Spinal cord (tissue), 9 donors: ENCODE measurements at regions not wholly inside any gene's neighbourhood (a gene's known extent, or its start where the extent isn't known, plus 50 kb on each side); places are given as distances from the start of the nearest gene placed in this dataset.

ENCODE experiments used
- DNase-seq, 6 donors: peaks; one replicate each; pipeline versions ENCODE4 v3.0.0 to v3.0.0-alpha.2; 2013 to 2015; ENCODE audit warnings: low spot score in 6 of 6, low read depth in 4 of 6
- H3K27ac ChIP-seq: one replicate; pipeline ENCODE4 v1.5.1; 2013; ENCODE audit warnings: low read depth, low read length, control low read depth
- H3K27me3 ChIP-seq: one replicate; pipeline ENCODE4 v1.6.1; 2013; ENCODE audit warnings: low read length; ENCODE audit not compliant: control insufficient read depth, insufficient read depth
- H3K36me3 ChIP-seq: one replicate; pipeline ENCODE4 v1.6.1; 2013; ENCODE audit warnings: low read length; ENCODE audit not compliant: control insufficient read depth, insufficient read depth
- H3K4me1 ChIP-seq: one replicate; pipeline ENCODE4 v1.6.1; 2013; ENCODE audit warnings: low read length; ENCODE audit not compliant: control insufficient read depth, insufficient read depth
- H3K4me3 ChIP-seq: one replicate; pipeline ENCODE4 v1.5.1; 2013; ENCODE audit warnings: low read depth, low read length, control low read depth
- H3K9me3 ChIP-seq: one replicate; pipeline ENCODE4 v1.6.1; 2013; ENCODE audit warnings: low read length; ENCODE audit not compliant: control insufficient read depth, insufficient read depth
- whole genome bisulfite sequencing: methylation state at CpG from one replicate; pipeline ENCODE4 v1.1.5; 2013; ENCODE audit warnings: missing lambda C conversion rate; ENCODE audit not compliant: insufficient coverage; 5-methylcytosine and 5-hydroxymethylcytosine counted together
- donor health status: healthy.

DNA sequence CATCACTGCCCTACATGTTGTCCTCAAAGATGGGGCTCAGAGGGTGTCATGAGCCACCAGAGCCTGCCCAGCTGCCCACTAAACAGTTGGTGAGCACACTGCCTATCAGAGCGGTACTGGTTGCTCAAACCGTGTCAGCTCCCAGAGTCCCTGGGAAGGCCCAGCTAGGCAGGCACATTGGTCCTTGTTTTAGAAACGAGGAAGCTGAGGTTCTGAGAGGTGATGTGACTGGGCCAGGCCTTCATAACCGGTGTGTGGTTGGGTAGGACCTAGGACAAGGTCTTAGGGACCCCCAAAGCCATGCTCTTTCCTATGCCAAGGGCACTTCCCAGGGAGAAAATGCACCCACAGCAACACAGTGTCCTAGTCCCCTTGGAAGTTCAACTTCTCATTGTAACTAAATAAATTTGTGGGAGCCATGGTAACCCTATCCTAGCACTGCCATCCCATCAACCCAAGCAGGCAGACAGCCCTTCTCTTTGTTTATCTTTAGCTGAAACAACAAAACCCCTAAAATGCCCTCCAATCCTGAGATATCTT is 174.7 kb upstream of the PDE1C start:
- no peak overlapping the region for H3K27ac ChIP-seq
- no peak for DNase-seq
- WGBS, result 59% methylated on average over 3 of the region's 4 CpGs

DNA sequence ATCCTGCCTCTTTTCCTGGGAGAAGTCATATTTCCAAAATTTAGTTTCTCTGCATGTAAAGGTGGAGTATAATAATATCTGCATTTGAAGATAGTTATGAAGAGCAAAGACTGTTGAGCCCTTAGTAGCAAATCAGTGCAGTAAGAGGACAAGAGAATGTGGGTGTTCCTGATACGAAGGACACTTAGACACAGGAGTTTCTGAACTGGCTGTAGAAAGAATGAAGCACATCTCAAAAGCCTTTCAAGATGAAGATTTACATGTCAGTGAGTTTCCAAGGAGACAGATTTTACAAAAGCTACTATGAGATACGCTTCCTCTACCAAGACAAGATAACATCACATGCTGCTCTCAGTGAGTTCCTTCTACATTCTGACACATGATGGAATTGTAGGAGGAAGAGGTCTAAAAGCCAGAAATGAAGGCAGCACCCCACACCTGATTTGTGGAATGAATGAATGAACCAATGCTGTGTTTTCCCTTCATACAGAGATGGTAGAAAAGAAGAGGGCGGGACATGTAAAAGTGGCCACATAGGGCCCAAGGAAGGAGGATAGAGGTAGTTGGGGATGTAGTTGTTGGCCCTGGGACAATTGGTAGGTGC is 173.6 kb upstream of the PDE1C start:
- H3K9me3 ChIP-seq, result no peaks in the 10 kb centered on the region
- no peaks in the 10 kb centered on the region for H3K4me1 ChIP-seq
- no peaks in the 10 kb centered on the region for H3K36me3 ChIP-seq
- no peak overlapping the region for H3K4me3 ChIP-seq
- H3K27ac ChIP-seq, result no peak overlapping the region
- DNase-seq, result no peak
- WGBS, result 57% methylated on average over 2 of the region's 3 CpGs
- H3K27me3 ChIP-seq, result no peaks in the 10 kb centered on the region

More for the DNA sequence above, 174.7 kb upstream of the PDE1C start:
- H3K27me3 ChIP-seq, result no peaks in the 10 kb centered on the region
- no peaks in the 10 kb centered on the region for H3K36me3 ChIP-seq
- no peak overlapping the region for H3K4me3 ChIP-seq
- H3K4me1 ChIP-seq, result no peaks in the 10 kb centered on the region
- H3K9me3 ChIP-seq, result no peaks in the 10 kb centered on the region

DNA sequence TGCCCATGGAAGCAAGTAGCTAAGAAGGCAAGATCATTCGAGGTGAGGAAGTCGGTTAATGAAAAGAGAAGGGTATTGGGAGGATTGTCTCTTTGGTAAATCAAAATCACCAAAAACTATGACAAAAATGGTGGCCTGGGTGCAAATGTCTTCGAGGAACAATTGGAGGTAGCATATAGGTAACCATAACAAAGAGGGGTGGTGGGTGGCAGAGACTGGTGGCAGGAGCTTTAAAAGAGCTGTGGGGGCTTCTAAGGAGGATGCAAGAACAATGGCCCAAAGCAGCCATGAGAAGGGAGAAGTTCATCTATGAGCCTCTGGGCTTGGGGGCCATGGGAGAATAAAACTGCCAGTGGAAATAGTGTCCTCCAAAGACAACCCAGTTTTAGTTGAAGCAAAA is 172.2 kb upstream of the PDE1C start:
- H3K27ac ChIP-seq, result no peak overlapping the region
- 67% methylated on average over 3 of the region's 3 CpGs for WGBS
- no peaks in the 10 kb centered on the region for H3K9me3 ChIP-seq
- no peaks in the 10 kb centered on the region for H3K27me3 ChIP-seq
- H3K4me3 ChIP-seq, result no peak overlapping the region
- no peaks in the 10 kb centered on the region for H3K4me1 ChIP-seq
- DNase-seq, result no peak
- H3K36me3 ChIP-seq, result no peaks in the 10 kb centered on the region

GRCh38 chr7:32241636-32242035 is 171.4 kb upstream of the PDE1C start:
- Histone ChIP-seq H3K27ac (no peak overlapping the region), H3K27me3 (no peaks in the 10 kb centered on the region), H3K4me1 (no peaks in the 10 kb centered on the region), H3K36me3 (no peaks in the 10 kb centered on the region), H3K4me3 (no peak overlapping the region), H3K9me3 (no peaks in the 10 kb centered on the region)
- WGBS, result 100% methylated on average over 1 of the region's 1 CpG
- DNase-seq, result no peak

- no CpG with 5 or more reads among the region's 1 CpG for WGBS
- no peak overlapping the region for H3K4me3 ChIP-seq
- peaks cover 3% of the 10 kb centered on the region for H3K9me3 ChIP-seq
- H3K27ac ChIP-seq, result no peak overlapping the region
- no peak for DNase-seq
- H3K27me3 ChIP-seq, result no peaks in the 10 kb centered on the region
- no peaks in the 10 kb centered on the region for H3K4me1 ChIP-seq
- no peaks in the 10 kb centered on the region for H3K36me3 ChIP-seq
These were observed 169.6 kb upstream of the PDE1C start for GRCh38 chr7:32239764-32240163.

- Histone ChIP-seq H3K27me3 (no peaks in the 10 kb centered on the region), H3K27ac (no peak overlapping the region), H3K9me3 (no peaks in the 10 kb centered on the region), H3K4me3 (no peak overlapping the region), H3K4me1 (no peaks in the 10 kb centered on the region), H3K36me3 (no peaks in the 10 kb centered on the region)
- DNase-seq, result no peak
- 95% methylated on average over 2 of the region's 2 CpGs for WGBS
These were observed 158.4 kb upstream of the PDE1C start for GRCh38 chr7:32228601-32229000.

DNA sequence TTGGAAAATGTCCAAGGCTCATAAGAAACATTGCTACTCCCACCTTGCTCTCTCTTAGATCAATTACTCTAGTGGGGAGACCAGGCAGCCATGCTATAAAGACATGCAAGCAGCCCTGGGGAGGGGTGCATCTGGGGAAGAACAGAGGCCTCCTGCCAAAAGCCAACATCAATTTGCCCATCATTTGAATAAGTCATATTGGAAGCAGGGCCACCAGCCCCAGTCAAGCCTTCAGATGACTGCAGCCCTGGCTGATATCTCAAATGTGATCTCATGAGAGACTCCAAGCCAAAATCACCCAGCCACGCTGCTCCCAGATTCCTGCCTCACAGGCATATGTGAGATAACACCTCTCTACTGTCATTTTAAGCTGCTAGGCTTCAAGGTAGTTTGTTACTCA is 157.5 kb upstream of the PDE1C start:
- Histone ChIP-seq H3K36me3 (no peaks in the 10 kb centered on the region), H3K27ac (no peak overlapping the region), H3K4me1 (no peaks in the 10 kb centered on the region), H3K9me3 (no peaks in the 10 kb centered on the region), H3K27me3 (no peaks in the 10 kb centered on the region), H3K4me3 (no peak overlapping the region)
- DNase-seq, result no peak
- WGBS, result no CpG with 5 or more reads among the region's 1 CpG

GRCh38 chr7:32224276-32224675 is 154.1 kb upstream of the PDE1C start:
- Histone ChIP-seq H3K36me3 (no peaks in the 10 kb centered on the region), H3K4me1 (no peaks in the 10 kb centered on the region), H3K27ac (no peak overlapping the region), H3K4me3 (no peak overlapping the region), H3K27me3 (no peaks in the 10 kb centered on the region), H3K9me3 (no peaks in the 10 kb centered on the region)
- no peak for DNase-seq
- 80% methylated on average over 1 of the region's 5 CpGs for WGBS

DNA sequence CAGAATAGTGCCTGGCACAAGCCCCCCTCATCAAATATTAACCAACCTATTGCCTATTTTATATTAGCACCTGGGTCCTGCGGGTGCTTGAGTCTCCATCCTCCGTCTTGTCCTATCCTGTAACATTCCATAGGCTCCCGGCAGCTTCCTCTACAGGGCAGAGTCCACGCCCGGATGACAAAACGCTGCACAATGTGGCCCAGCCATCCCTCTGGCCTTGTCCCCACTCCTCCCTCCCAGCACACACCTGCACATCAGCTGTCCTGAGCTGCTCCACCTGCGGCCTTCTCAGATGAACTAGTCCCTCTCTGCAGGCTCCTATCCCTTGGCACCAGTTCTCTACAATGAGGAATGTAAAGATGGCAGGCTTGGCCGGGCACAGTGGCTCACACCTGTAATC is 153.5 kb upstream of the PDE1C start:
- Histone ChIP-seq H3K4me3 (no peak overlapping the region), H3K27ac (no peak overlapping the region), H3K36me3 (no peaks in the 10 kb centered on the region), H3K27me3 (no peaks in the 10 kb centered on the region), H3K4me1 (no peaks in the 10 kb centered on the region), H3K9me3 (no peaks in the 10 kb centered on the region)
- no peak for DNase-seq
- WGBS, result 90% methylated on average over 8 of the region's 8 CpGs

DNA sequence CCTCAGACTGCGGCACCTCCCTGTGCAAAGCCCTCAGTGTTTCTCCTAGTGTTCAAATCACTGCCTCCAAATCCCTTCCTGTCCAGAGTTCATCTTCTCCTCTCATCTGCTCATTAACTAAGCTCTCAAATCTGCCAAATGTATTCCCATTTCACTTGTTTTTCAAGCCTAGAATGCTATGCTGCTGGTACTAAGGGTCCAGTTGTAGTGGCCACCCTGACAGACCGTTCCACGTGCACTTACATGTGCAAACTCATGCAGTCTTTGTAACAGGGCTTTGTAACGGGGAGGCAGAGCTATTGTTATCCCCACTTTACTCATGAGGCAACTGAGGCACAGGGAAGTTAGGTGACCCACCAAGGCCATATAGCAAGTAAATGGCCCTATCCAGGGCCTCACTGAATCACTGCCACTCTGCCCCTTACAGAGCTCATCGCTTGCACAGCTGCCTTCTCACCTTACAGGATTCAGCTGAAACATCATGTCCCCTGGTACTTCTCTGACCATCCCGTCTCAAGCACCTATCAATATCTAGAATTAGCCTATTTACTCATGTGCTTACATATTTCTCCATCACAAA is 153.0 kb upstream of the PDE1C start:
- H3K27me3 ChIP-seq, result no peaks in the 10 kb centered on the region
- H3K4me3 ChIP-seq, result no peak overlapping the region
- no peak overlapping the region for H3K27ac ChIP-seq
- no peaks in the 10 kb centered on the region for H3K9me3 ChIP-seq
- no peak for DNase-seq
- peaks cover 2% of the 10 kb centered on the region for H3K4me1 ChIP-seq
- no peaks in the 10 kb centered on the region for H3K36me3 ChIP-seq
- 96% methylated on average over 6 of the region's 6 CpGs for WGBS
